ENCODE measurements at regions not wholly inside any gene's neighbourhood (a gene's known extent, or its start where the extent isn't known, plus 50 kb on each side); places are given as distances from the start of the nearest gene placed in this dataset.

DNA sequence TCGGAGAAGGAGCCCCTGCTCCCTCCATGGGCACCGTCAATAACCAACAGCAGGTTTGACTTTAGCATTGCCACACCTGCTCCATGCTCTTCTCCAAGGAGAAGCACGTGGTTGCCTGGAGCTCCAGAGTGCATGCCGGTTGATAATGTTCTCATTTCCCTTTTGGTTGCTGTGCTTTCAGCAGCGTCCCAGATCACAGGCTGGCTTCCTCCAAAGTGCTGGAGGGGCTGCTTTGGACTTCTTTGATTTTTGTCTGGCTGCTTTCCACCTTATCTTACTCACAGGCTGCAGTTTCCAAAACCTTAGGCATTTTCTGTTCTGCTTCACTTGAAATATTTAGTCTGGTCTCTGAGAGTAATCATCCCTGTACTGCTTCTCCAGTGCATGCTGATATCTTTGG lies 123.8 kb upstream of the IRS2 start:
- no peaks in the 10 kb centered on the region for H3K36me3 Mint-ChIP-seq (ENCODE audit: low read depth)
- no peaks in the 10 kb centered on the region for H3K4me1 Mint-ChIP-seq (ENCODE audit: low read depth)
- no peaks in the 10 kb centered on the region for H3K9me3 Mint-ChIP-seq
- no peaks in the 10 kb centered on the region for H3K27me3 Mint-ChIP-seq
- intact Hi-C loops (cut with micrococcal nuclease): no loop called here
- H3K4me3 Mint-ChIP-seq: no peak overlapping the region
- no peak overlapping the region for H3K27ac Mint-ChIP-seq

DNA sequence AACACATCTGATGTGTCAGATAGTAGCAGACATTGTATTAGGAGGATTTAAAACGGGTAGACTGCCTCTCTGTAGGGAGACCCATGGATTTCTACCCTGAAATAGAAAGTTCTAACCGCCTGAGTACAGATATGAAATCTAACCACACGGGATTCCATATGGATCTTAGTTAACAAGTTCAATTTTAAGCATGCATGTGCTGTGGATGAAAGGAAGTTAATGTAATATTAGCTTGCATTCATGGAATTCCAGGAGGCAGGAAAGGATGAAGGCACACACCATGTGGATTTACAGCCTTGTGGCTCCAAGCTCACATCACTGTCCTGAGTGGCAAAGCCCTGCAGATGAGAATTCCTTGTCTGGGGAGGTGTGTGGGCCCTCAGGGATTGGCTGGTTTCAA lies 120.6 kb upstream of the IRS2 start:
- no peaks in the 10 kb centered on the region for H3K9me3 Mint-ChIP-seq
- H3K4me3 Mint-ChIP-seq: no peak overlapping the region
- intact Hi-C loops (cut with micrococcal nuclease): no loop called here
- H3K36me3 Mint-ChIP-seq (ENCODE audit: low read depth): no peaks in the 10 kb centered on the region
- H3K27ac Mint-ChIP-seq: no peak overlapping the region
- H3K27me3 Mint-ChIP-seq: no peaks in the 10 kb centered on the region
- no peaks in the 10 kb centered on the region for H3K4me1 Mint-ChIP-seq (ENCODE audit: low read depth)

DNA sequence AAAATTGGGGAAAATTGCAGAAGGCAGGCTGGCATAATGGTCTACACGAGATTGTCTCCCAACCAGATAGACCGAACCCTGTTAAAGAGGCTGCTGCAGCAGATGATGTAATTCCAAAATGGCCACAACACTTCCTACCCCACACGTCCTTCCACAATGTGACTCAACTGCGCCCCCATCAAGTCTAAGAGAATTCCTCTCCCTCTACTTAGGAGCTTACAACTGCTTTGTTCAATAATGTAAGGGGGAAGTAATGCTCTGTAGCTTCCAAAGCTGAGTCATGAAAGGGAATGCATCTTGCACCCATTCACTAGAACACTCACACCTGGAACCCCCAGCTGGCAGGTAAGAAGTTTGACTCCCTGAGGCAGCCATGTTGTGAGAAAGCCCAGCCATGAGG lies 117.8 kb upstream of the IRS2 start:
- Mint-ChIP-seq H3K9me3 (no peaks in the 10 kb centered on the region), H3K4me1 (ENCODE audit: low read depth) (no peaks in the 10 kb centered on the region), H3K27ac (no peak overlapping the region), H3K27me3 (peaks cover 1% of the 10 kb centered on the region), H3K4me3 (no peak overlapping the region), H3K36me3 (ENCODE audit: low read depth) (no peaks in the 10 kb centered on the region)
- intact Hi-C loops (cut with micrococcal nuclease): no loop called here

DNA sequence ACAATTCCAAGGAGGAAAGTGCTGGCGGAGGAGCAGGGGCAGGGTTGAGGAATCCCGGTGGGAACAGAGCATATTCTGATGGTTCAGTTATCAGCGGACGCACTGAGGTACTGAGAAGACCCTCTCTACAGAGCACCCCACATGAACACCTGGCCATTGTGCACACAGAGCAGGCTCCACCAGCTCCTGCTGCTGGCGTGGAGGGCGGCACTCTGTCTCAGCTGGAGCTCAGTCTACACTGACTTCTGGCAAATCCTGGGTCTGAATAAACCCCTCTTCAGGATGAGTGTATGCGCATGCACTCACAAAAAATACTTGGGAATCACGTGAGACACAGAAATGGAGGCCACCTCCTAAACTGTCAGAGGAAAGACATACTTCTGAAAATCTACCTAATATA lies 114.4 kb upstream of the IRS2 start:
- intact Hi-C loops (cut with micrococcal nuclease): no loop called here
- Mint-ChIP-seq H3K4me1 (ENCODE audit: low read depth) (no peaks in the 10 kb centered on the region), H3K27ac (no peak overlapping the region), H3K9me3 (no peaks in the 10 kb centered on the region), H3K36me3 (ENCODE audit: low read depth) (no peaks in the 10 kb centered on the region), H3K27me3 (peaks cover 1% of the 10 kb centered on the region), H3K4me3 (no peak overlapping the region)

DNA sequence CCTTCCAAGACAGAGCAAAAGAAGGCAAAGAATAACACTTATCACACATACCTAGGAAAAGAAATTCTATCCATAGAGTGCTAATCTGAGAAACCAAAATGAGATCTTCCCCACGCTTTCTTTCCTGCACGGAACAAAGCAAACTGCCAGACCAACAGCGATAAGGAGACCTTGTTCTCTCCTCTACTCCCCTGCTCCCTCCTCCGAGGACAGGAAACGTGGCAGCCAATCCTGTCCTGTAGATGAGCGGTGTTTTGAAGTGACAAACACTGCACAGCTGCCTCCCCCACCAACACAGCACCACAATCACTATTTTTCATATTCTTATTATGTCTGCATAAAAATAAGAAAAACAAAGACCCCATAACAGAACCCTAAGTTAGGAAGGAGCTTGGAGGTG lies 113.9 kb upstream of the IRS2 start:
- no peaks in the 10 kb centered on the region for H3K9me3 Mint-ChIP-seq
- no peaks in the 10 kb centered on the region for H3K36me3 Mint-ChIP-seq (ENCODE audit: low read depth)
- no peaks in the 10 kb centered on the region for H3K4me1 Mint-ChIP-seq (ENCODE audit: low read depth)
- intact Hi-C loops (cut with micrococcal nuclease): no loop called here
- H3K27me3 Mint-ChIP-seq: peaks cover 1% of the 10 kb centered on the region
- no peak overlapping the region for H3K4me3 Mint-ChIP-seq
- no peak overlapping the region for H3K27ac Mint-ChIP-seq

DNA sequence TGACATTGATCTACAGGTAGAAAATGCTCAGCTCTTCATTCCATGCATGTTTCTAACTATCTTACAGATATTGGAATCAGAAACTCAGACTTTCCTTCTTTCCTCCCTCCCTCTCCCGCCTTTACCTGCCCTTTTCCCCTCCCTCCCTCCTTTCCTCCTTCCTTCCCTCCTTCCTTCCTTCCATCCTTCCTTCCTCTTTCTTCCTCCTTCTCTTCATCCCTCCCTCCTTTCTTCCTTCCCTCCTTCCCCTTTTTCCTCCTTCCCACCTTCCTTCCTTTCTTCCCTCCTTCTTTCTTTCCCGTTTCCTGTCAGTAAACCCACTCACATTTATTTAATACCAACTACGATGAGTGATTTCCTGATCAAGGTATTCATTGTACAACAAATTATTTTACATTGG lies 113.4 kb upstream of the IRS2 start:
- no peaks in the 10 kb centered on the region for H3K9me3 Mint-ChIP-seq
- H3K4me3 Mint-ChIP-seq: no peak overlapping the region
- no peaks in the 10 kb centered on the region for H3K4me1 Mint-ChIP-seq (ENCODE audit: low read depth)
- H3K27me3 Mint-ChIP-seq: peaks cover 1% of the 10 kb centered on the region
- intact Hi-C loops (cut with micrococcal nuclease): no loop called here
- no peaks in the 10 kb centered on the region for H3K36me3 Mint-ChIP-seq (ENCODE audit: low read depth)
- no peak overlapping the region for H3K27ac Mint-ChIP-seq

DNA sequence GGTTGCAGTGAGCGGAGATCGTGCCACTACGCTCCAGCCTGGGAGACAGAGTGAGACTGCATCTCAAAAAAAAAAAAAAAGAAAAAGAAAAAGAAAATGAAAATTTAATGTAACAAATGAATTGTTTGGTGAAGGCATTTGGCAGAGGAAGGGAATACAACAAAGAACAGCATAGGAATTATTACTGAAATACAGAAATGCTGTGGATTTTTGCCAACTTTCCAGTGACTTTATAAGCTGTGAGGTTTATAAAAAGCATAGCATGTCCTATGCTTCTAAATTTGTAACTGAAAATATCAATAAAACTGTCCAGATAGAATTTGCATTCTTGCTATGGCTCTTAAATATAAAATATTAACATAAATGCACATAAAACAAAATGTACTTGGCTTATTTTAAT lies 112.9 kb upstream of the IRS2 start:
- H3K27me3 Mint-ChIP-seq: peaks cover 1% of the 10 kb centered on the region
- H3K4me3 Mint-ChIP-seq: no peak overlapping the region
- intact Hi-C loops (cut with micrococcal nuclease): no loop called here
- no peaks in the 10 kb centered on the region for H3K4me1 Mint-ChIP-seq (ENCODE audit: low read depth)
- no peaks in the 10 kb centered on the region for H3K36me3 Mint-ChIP-seq (ENCODE audit: low read depth)
- H3K27ac Mint-ChIP-seq: no peak overlapping the region
- H3K9me3 Mint-ChIP-seq: no peaks in the 10 kb centered on the region

DNA sequence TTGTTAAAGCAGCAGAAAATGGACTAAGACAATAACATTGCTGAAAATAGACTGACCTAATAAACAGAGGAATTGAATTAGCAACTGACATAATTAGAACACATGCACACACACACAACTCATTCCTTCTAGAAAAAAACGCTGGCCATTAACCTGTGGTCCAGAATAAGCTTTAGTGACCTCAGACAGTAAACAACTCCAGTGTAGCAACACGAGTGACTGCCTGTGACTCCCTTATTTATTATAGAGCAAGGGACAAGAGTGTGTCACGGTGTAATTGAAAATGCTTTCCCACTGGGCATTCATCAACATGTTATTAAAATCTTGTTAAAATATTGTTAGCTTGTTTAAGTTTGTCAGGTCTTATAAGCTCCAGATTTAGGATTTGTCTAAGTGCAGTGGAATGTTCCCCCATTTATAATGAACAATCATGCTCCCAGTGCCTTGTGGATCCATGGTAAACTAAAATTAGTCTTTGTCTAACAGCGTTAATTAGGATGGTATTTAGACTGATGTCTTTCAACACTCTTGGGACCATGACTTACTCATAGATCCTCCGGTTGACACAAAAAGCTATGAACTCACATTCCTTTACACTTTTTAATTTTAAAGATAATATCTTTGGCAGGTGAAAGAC lies 111.7 kb upstream of the IRS2 start:
- H3K9me3 Mint-ChIP-seq: no peaks in the 10 kb centered on the region
- no peaks in the 10 kb centered on the region for H3K4me1 Mint-ChIP-seq (ENCODE audit: low read depth)
- no peak overlapping the region for H3K27ac Mint-ChIP-seq
- intact Hi-C loops (cut with micrococcal nuclease): no loop called here
- H3K27me3 Mint-ChIP-seq: peaks cover 1% of the 10 kb centered on the region
- no peaks in the 10 kb centered on the region for H3K36me3 Mint-ChIP-seq (ENCODE audit: low read depth)
- no peak overlapping the region for H3K4me3 Mint-ChIP-seq

DNA sequence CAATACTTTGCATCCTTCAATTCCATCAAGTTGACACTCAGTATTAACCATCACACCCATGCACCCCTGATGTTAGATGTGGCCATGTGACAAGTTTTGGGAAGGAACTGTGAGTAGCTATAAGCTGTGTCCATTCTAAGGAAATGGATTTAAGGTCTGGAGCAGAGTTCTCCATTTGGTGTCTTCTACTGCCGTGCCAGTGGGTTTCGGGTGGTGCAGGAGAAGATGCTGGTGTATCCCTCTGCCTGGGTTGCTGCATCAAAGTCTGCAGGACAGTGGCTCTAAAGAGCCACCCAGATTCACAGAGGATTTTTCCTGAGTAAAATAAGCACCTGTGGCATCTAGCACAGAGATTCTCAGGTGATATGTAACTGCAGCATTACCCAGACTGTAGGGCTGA lies 105.7 kb upstream of the IRS2 start:
- intact Hi-C loops (cut with micrococcal nuclease): no loop called here

DNA sequence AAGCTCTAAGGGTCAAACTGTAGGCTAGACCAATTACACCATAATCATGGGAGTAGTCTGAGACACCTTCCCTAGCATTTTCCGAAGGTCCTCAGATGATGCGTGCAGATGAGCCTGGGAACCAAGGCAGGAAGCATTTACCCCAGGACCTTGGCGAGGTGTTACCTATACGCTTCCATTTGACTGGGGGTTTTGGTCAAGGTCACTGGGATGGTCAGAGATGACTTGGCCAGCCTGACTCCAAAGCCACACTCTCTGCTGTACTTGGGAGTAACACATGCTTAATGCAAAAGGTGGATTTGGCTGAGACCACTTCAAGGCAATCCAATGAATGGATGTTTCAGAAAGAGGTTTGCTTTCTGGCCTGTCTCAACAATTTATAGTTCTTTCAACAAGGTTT lies 98.9 kb upstream of the IRS2 start:
- no peak overlapping the region for H3K27ac Mint-ChIP-seq
- intact Hi-C loops (cut with micrococcal nuclease): no loop called here
- no peaks in the 10 kb centered on the region for H3K9me3 Mint-ChIP-seq
- H3K36me3 Mint-ChIP-seq (ENCODE audit: low read depth): no peaks in the 10 kb centered on the region
- H3K4me3 Mint-ChIP-seq: no peak overlapping the region
- no peaks in the 10 kb centered on the region for H3K4me1 Mint-ChIP-seq (ENCODE audit: low read depth)
- H3K27me3 Mint-ChIP-seq: peaks cover 1% of the 10 kb centered on the region

More for the DNA sequence above, 105.7 kb upstream of the IRS2 start:
- peaks cover 1% of the 10 kb centered on the region for H3K27me3 Mint-ChIP-seq
- no peaks in the 10 kb centered on the region for H3K36me3 Mint-ChIP-seq (ENCODE audit: low read depth)
- no peaks in the 10 kb centered on the region for H3K4me1 Mint-ChIP-seq (ENCODE audit: low read depth)
- no peak overlapping the region for H3K4me3 Mint-ChIP-seq
- no peaks in the 10 kb centered on the region for H3K9me3 Mint-ChIP-seq
- no peak overlapping the region for H3K27ac Mint-ChIP-seq

DNA sequence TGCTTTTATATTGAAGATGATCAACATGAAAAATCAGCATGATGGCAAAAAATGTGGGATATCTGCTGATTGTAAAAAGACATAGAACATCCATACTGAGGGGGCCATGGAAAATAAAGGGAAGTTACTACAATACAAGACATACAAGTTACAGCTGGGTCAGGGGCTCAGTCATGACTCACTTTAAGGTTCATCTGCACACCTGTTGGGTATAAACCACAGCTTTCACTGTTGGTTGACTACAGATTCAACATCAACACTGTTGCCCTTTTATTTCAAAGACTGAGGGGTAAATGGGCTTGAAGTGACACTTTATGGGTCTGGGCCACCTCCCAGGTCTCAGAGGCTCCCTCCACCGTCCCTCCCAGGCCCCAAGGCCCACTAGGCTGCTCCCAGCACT lies 98.1 kb upstream of the IRS2 start:
- H3K27ac Mint-ChIP-seq: no peak overlapping the region
- H3K4me3 Mint-ChIP-seq: no peak overlapping the region
- intact Hi-C loops (cut with micrococcal nuclease): no loop called here
- no peaks in the 10 kb centered on the region for H3K36me3 Mint-ChIP-seq (ENCODE audit: low read depth)
- H3K27me3 Mint-ChIP-seq: peaks cover 1% of the 10 kb centered on the region
- no peaks in the 10 kb centered on the region for H3K4me1 Mint-ChIP-seq (ENCODE audit: low read depth)
- no peaks in the 10 kb centered on the region for H3K9me3 Mint-ChIP-seq

DNA sequence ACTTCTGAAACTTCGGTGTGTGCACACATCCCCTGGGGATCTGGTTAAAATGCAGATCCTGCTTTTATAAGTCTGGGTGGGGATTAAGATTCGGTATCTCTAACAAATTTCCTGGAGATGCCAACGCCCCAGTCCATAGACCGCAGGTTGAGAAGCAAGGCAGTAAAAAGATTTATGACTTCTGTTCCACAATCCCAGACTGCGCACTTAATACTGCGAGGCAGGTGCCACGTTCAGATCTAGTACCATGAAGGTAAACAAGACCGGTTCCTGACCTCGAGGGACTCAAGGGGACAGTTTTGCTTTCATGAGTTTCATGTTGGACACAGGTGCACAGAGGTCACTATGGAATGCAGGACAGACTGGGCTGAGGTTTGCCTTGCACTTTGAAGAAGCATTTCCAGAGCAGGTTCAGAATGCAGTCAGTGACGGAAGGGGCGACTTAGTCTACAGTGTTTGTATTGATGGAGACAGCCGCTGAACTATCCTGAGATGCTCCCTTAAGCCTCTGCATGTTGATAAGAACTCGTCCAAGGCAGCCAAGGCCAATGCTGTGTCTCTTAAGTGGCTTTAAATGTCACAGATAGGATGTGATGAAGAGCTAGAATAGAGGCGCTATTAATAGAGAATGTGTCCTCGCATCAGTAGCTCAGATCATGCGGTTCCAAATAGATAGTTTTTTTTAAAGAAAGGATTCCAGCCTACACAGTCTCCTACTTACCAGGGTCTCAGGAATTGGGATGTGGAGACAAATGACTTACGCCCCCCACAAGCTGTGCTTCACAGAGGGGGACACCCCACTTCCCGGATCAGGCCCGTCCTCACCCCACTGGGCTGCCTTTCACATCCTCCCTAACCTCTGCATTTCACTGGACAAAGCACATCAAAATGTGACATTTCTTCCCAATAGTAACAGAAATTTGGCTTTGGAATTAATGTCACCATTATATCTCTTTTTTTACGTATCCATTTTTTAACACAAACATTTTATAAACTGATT lies 97.1 kb upstream of the IRS2 start:
- Mint-ChIP-seq H3K27me3 (peaks cover 1% of the 10 kb centered on the region), H3K9me3 (no peaks in the 10 kb centered on the region), H3K27ac (no peak overlapping the region), H3K4me1 (ENCODE audit: low read depth) (no peaks in the 10 kb centered on the region), H3K36me3 (ENCODE audit: low read depth) (no peaks in the 10 kb centered on the region), H3K4me3 (no peak overlapping the region)
- intact Hi-C loops (cut with micrococcal nuclease): no loop called here

DNA sequence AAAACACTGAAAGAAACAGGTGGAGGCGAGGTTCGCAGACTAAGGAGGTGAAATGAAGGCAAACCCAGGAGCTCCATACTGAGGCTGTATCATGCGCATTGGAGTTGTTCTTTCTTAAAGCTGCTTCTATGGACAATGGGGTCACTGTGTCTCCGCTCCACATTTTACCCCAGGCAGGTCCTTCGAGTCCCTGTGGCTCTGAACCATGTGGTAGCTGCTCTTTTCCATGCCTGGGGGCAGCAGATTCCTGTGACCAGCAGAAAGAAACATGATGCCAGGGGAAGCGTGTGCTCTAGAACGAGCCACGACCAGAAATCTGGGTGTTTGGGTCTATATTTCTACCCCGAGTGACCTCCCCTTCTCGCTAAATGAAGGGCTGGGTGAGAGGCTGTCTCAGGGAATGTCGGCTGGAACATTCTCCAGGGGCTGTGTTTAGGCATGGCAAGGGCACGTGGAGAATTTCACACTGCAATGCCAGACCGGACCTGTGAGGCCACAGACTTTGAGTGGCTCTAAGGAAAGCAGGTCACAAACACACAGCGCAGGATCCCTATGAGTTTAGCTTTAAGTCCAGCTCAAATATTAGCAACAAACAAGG lies 95.7 kb upstream of the IRS2 start:
- Mint-ChIP-seq H3K4me1 (ENCODE audit: low read depth) (no peaks in the 10 kb centered on the region), H3K27ac (no peak overlapping the region), H3K4me3 (no peak overlapping the region), H3K9me3 (no peaks in the 10 kb centered on the region), H3K36me3 (ENCODE audit: low read depth) (no peaks in the 10 kb centered on the region), H3K27me3 (no peaks in the 10 kb centered on the region)
- intact Hi-C loops (cut with micrococcal nuclease): no loop called here

DNA sequence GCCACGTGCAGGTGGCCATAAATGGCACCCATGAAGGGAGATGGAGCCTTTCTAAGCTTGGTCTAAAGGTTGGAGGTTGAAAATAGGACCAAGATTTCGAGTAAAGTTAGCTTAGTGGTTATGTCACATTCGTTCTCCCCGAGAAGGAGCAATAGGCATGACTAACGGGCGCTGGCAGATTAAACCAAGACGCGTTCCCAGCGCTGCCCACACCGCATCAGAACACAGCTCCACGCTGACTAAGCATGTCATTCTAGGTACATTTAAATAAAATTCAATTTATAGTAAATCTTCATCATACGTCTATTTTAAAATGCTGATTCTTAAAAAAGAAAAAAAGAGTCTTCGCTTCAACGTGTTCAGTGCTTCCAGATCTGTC lies 95.0 kb upstream of the IRS2 start:
- H3K36me3 Mint-ChIP-seq (ENCODE audit: low read depth): no peaks in the 10 kb centered on the region
- intact Hi-C loops (cut with micrococcal nuclease): no loop called here
- no peaks in the 10 kb centered on the region for H3K9me3 Mint-ChIP-seq
- H3K4me3 Mint-ChIP-seq: no peak overlapping the region
- no peaks in the 10 kb centered on the region for H3K27me3 Mint-ChIP-seq
- H3K4me1 Mint-ChIP-seq (ENCODE audit: low read depth): no peaks in the 10 kb centered on the region
- no peak overlapping the region for H3K27ac Mint-ChIP-seq

All from dendritic cell treated with granulocyte-macrophage colony-stimulating factor and Interleukin-4, amounts not matched to agents 40 ng/mL and 50 ng/mL, for 4 days (primary cell).